ENCODE measurements at regions not wholly inside any gene's neighbourhood (a gene's known extent, or its start where the extent isn't known, plus 50 kb on each side); places are given as distances from the start of the nearest gene placed in this dataset.
A peak's percentile ranks its signal among the peaks of the same experiment; 100 is the strongest.
"Not testable (repeated sequence)": the region's sequence is repeated elsewhere in the genome, so short reads cannot be mapped to it uniquely, and the experiment has no call there.

DNA sequence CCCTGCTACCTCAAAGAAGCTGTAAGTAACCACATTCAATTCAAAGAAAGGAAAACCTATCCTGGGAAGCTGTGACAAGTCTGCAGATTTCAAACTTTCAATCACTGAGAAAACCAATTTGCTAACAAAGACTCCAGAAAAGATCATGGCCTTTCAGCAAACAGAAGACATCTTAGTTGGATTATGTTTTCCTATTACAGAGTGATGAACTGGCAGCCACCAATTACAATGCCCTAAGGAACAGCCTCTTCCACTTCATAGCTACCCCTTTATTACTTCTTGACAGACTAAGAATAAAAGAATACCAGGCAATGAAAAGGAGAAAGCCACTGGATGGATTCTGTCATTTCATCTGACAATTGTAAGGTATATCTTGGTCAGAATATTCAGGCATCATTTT lies 128.2 kb upstream of the RASEF start:
- no peak for DNase-seq

DNA sequence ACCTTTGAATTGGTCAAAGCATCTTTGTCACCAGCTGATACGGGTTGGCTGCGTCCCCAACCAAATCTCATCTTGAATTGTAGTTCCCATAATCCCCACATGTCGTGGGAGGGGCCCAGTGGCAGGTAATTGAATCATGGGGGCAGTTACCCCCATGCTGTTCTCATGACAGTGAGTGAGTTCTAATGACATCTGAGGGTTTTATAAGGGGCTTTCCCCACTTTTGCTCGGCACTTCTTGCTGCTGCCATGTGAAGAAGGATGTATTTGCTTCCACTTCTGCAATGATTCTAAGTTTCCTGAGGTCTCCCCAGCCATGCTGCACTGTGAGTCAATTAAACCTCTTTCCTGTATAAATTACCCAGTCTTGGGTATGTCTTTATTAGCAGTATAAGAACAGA lies 126.1 kb upstream of the RASEF start:
- DNase-seq: not testable (repeated sequence)

DNA sequence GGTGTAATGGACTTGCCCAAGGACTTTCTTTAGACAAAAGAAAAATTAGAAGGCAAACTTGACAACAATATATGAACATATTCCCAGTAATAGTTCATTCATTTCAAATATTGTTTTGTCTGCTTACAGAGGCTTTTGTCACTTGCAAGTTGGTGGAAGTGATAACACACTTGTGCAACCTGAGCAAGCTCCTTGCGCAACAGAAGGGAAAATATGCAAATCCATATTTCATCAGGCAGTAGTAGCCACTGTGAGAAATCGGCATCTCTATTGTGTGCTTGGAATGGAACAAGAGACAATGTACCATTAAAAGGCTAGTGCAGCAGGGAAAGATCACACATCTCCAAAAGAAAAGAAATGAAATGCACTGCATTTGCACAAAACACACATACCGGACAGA lies 125.3 kb upstream of the RASEF start:
- DNase-seq: no peak

DNA sequence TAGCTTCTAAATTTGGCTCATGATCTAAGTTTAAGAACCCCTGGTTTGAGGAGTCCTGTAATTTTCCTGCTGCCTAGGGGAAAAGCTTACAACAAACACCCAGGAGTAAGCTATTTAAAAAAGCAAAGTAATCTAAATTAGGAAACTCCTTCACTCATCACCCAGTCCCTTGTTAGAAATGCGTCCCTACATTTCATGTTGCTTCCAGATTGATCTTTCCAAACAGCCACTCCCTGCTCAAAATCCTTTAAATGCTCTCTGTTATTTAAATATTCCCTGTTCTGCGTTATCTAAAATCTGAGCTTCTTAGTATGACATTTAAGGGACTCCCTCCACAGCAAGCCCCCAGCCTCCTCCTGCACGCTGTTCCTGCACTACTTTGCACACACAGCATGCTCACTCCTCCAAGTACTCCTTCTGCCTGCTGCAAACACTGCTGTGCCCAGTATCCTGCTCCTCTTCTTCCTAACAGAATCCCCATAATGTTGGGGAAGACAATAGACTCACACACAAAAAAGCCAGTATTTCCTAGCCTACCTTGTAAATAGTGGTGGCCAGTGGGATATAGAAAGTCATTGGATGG lies 123.3 kb upstream of the RASEF start:
- DNase-seq: no peak

DNA sequence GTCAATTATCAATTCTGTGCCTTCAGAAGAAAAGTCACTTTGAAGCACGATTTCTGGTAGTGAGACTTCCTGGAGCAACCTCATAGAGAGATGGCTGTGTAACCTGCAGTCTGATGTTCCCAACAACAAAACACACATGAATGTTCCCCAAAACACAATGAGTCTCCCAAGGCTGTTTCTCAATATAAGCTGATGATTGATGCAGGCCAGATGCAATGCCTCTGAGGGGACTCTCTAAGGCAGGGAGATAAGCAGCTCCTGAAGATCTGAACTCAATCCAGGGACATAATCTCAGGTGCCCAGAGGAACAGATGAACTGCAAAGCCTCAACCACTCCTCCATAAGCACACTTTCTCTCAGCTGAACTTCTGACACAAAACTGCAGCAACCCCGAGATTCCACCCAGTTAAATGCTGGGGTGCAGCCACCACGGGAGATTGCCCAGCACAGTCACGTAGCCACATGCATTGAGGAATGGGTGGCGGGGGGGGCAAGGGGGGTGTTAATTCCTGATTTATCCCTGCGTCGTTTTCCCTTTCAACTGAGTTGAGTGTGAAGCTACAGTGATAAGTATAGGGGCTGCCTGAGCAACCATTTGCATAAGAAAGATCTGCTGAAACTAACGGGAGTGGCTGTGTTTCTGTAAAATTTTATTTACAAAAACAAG lies 122.7 kb upstream of the RASEF start:
- DNase-seq: no peak

DNA sequence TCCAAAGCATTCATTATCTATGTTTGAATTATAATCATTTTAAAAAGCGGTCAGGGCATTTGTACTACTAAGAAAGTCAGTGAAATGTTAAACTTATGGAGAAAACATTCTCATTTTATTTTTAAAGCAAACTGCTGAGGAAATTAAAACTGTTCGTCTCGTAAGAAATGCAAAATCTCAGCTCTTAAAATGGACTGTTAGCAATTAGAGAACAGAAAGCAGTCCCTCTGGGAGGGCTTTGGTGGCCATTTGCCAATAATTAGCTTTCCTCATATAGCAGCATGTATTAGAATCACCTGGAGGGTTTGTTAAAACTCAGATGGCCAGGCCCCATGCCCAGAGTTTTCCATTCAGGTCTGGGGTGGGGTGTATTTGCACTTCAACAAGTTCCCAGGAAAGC lies 120.7 kb upstream of the RASEF start:
- no peak for DNase-seq

DNA sequence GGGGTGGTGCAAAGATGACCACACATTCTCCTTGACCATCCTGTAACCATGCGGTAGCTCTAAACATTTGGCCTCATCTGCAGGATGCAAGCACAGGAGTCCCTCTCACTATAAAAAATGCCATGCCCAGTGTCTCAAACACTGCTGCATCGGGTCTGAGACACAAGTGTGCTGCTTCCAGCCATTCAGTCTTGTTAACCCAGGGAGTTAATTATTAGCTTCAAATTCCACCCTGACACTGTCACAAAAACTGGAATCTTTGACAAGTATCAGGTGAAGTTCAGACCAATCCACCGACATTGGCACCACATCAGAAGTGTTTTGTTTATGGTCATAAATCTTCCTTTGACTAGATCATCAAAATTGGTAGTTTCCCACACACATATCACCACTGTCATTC lies 119.1 kb upstream of the RASEF start:
- no peak for DNase-seq

DNA sequence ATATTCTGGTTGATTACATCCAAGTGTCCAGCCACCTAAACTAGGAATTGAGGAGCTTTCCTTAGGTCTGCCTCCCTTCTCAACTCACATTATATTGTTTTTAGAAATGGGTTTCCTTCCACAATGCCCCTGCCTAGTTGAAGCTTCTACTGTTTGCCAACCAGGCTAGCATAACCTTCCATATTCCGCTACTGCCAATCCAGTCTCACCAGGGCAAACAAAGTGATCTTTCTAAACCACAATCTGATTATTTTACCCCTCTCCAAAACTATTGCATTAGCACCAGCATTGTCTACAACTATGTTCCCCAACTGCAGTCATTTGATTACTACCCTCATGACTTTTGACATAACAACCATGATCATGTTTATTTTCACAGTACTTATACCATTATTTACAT lies 115.8 kb upstream of the RASEF start:
- DNase-seq: no peak

DNA sequence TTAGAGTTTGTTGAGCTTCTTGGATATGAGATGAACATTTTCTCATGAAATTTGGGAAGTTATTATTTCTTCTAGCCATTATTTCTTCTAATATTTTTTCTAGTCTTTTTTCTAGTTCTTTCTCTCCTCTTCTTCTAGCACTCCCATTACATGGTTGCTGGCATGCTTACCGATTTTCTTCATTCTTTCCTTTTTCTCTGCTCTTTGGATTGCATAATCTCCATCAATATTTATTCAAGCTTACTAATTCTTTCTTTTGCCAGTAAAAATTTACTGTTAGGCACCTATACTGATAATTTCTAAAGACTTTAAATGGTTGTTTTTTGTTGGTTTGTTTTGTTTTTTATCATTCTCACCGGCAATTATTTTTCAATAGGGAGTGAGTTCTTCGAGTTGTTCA lies 114.8 kb upstream of the RASEF start:
- no peak for DNase-seq

DNA sequence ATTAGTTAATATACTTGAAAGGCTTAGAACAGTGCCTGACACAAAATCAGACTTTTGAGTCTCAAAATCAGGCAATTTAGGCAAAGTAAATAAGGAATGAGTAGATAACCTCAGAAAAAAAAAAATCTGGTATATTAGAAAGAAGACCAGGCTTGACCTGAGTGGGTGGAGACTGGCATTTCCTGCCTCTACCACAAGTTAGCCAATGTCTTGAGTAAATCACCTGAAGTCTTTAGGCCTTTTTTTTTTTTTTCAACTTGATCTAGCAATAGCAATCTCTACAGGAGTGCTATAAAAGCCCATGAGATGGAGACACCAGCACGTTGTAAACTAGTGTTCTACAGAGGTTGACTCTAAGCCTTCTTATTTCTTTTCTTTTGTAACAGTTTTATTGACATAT lies 104.2 kb upstream of the RASEF start:
- no peak for DNase-seq

DNA sequence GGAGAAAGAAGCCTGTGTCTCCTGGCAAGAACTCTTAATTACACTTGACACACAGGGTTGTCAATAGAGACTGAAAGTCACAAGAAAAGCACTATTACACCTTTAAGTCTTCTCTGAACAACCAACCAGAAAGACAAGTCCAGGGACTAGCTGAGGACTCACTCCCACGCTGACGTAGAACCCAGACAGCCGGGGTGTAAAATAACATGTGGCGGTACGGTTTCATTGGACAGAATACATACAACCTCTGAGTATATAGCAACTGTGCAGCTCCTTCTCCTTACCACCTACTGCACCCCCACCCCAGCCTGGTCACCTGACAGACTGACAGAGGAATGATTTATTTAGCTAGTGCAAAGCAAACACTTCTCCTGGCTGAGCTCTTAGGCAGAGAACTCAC lies 103.4 kb upstream of the RASEF start:
- DNase-seq: peak; percentile 85

DNA sequence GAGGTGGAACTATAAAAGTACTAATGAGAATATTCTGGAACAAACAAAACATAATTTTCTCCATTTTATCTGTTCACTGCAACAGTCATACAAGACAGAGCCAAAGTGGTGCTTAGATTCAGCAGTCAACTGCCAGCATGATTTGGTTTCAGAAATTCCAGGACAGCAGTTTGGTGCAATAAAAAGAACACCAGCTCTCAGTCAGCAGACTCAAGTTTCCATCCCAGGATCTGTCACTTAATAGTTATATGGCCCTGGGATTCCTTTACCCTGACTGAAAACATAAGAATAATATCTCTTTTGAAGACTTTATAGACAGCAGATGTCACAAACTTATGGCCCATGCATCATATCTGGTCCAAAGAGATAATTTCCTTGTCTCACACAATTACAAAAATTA lies 92.8 kb upstream of the RASEF start:
- no peak for DNase-seq

DNA sequence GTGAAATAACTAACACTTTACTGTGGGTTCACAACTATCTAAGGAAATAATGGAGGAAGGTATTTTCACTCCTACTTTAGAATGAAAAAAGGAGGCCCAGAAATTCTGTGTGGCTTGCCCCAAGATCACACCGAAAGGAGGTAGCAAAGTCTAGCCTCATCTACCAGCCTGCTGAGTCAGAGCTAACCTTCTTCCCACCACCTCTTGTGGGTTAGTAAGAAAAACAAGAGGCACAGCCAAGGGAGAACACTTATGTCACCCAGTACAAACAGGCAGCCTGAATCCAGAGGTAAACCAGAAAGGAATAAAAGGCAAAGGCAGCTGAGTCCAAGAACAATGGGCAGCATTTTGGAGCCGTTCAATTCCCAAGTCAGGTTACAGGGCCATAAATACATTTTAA lies 91.9 kb upstream of the RASEF start:
- DNase-seq: no peak

DNA sequence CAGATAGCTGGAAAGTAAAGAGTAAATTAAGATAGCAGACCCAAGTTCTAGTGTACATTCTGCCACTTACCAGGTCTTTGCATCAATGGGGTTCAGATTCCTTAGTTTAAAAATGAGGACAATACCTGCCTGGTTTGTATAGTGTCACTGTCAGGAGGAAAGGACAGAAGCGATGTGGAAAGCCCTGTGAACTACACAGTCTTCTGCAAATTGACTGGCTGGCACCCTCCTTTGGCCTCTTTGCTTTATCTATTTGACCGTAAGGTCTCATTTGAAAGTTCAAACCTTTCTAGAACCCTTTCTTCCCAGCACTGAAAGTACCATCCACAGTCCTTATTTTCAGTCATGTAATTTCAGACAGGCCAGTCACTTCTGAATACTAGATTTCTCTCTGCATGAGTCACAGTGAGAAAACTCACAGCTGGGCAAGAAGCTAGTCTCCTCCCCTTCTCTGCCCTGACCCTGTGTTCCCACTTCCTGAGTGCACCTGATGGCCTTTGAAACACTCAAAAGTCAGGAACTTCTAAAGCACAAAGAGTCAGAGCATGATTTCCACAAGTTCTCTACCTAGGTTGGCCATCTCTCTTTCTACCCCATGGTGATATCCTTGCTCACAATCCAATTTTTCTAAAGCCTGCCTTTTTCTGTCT lies 91.3 kb upstream of the RASEF start:
- peak; percentile 3 for DNase-seq

DNA sequence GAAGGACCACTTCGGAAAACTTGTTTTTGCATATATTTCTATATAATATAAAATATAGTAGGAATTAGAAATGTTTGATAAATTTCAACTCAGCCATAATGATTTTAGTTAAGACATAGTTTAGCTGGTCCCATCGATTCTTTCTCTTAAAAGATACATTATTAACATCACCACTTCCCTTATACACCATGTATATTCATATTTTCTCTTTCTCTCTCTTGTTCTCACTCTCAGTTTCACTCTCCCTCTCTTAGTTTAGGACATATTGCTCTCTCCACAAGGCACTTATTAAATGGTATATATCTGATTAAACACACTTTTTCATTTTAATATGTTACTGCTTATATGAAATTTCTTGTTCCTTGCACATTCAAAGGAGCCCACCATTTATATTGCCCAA lies 90.1 kb upstream of the RASEF start:
- no peak for DNase-seq

DNA sequence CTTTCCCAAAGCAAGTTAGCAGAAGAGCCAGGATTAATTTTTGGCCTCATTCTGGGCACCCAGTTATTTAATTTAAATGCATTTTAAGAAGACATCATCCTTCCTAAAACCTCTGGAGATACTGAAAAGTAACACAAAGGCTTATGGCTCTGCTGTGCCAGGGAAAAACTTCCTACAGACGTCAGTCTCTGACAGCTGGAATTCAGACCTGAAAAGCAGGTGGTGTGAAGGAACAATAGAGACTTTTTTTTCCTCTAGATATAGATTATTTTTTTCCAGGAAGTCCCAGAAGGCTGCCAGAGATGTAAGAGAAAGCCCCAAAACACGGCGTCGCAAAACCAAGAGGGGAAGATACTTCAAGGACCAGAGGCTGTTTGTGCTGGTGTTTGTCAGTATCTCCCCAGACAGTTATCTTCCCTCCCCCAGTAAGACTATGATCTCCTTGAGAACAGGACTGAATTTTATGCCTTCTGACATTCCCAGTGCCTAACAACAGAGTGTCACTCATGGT lies 88.7 kb upstream of the RASEF start:
- no peak for DNase-seq

DNA sequence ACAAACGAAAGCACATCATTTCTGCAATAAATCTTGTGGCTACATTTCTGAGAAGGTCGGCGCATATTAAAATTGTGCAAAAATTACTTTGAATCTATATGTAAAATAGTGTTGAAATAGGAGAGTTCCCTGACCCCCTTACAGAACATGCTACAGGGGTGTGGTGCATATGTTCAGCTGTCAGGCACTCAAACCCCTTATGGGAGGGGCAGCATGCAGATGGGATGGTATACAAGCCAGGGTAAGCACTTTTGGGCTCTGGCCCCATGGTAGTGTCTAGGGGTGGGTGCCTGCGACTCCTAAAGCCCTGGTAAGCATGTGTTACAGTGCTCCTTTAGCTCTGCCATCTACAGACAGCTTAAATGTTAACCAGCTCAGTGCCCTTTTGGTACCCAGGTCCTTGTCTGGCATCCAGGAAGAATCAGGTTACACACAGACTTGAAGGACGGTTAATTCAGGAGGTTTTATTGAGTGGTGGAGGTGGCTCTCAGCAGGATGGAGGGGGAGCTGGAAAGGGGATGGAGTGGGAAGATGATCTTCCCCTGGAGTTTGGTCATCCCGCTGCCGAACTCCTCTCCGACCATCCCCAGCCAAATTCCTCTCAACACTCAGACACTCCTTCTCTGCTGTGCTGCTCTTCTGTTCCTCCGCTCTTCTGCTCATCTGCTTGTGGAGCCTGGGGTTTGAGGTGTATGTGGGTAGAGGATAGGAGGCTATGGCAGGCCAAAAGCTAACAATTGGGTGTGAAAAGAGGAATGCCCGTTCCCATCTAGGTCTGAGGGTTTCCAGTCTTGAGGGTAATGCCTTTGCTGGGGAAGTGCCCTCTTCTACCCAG lies 84.6 kb upstream of the RASEF start:
- peak; percentile 1 for DNase-seq

DNA sequence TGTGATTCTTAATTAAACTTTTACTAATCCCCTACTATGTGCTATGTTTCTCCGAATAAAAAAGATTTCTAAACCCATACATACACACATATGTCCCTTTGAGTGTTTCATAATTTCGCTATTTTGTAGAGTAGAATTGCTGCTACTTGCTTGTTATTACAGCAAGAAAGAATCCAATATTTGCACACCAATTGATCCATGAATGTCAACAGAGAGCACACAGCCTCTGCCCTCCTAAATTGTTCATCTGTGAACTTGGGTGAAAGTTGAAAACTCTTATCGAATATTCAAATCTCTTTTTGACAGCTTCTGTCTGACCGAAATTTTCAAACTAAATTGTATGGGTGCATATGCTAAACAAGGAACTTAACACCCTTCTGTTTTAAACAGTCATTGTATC lies 83.4 kb upstream of the RASEF start:
- DNase-seq: no peak

DNA sequence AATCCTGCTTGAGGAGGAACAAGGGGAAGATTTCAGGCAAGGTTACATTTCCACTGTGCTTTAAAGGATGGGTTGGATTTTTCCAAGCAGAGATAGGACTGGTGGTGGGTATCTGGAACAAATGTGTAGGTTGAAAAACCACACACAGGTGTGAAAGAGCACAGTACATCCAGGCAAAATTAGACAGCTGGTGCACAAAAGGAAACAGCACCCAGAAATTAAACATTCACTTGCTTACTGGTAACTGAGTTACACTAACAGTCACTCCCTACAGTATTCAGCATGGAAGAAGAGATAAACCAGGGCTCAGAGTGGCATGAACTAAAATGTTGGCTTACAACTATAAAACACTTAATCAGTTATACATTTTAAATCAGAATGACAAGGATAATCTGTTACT lies 81.5 kb upstream of the RASEF start:
- no peak for DNase-seq

DNA sequence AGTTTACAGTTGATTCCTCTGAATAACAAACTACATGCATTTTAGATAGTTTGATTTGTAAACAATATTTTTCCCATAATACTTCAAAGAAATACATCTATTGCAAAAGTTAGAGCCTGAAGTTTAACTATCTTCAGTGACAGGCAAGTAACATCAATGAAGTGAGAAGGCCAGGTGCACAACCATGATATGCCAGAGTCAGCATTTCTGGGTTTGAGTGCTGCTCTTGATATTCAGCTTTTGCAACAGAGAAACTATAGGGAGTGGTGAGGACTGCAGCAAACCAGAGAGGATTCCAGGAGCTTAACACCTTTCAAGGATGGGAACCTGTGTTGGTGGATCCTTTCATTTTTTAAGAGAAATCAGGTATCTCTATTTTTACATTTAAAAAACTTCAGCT lies 79.4 kb upstream of the RASEF start:
- DNase-seq: no peak

DNA sequence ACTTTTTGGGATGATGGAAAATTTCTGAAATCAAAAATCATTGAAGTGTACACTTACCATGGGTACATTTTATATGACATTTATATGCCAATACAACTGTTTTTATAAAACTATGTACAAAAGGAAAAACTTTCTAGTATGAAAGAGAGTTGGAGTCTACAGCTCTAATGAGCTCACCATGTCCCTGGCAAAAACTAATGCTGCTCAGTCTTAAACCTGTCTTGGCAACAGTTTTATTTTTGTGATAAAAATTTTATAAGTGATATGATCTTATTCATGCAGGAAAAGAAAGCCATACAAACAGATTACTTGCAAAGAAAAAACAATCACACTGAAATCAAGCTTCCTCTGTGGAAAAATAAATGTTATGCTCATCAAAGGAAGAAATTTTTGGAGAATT lies 78.9 kb upstream of the RASEF start:
- no peak for DNase-seq

DNA sequence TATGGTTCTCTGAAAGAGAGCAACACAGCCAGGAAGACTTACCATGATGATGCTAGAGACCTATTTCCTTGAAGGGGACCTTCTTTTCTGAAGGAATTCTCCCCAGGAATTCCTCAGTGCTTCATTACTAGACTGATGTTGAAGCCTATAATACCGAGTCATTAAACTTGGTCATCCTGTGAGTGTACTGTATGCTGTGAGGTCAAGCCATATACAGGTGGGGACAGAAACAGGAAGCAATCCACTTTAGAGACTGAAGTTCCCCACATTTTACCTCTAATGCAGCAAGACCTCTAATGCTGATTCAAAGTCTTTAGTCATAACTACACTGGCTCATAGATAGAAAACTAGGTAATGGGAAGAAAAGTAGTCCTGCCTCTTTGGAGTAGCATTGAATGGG lies 77.1 kb upstream of the RASEF start:
- DNase-seq: no peak

DNA sequence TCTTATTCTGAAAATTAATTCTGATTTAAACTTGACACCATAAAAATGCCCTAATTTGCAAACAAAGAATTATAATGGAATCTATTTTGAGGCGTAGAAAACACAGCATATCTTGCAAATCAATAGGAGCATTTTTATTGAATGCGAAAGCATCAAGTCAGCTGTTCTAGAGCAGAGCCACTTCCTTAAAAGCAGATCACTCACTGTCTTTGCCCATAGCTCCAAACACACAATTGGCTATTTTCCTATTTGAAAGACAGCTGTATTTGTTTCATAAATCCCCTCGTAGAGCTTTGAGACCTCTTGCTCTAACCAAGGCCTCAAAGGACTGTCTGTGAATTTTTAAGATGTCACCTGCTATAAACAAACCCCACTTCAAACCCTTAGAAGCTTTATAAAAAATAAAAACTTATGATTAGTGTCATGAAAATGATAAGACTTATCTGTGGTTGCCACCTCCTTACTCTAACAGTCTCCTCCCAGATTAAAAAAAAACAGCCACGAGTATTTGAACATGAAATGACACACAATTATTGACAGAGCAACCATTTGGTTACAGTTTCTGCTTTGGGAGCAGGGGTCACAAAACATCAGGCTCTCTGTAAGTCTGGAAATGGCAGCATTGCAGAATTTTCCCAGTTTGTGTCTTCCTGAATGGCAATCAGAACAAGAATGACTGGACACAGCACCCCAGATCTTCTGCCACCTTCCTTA lies 75.6 kb upstream of the RASEF start:
- no peak for DNase-seq
